ENCODE measurements at regions not wholly inside any gene's neighbourhood (a gene's known extent, or its start where the extent isn't known, plus 50 kb on each side); places are given as distances from the start of the nearest gene placed in this dataset.

DNA sequence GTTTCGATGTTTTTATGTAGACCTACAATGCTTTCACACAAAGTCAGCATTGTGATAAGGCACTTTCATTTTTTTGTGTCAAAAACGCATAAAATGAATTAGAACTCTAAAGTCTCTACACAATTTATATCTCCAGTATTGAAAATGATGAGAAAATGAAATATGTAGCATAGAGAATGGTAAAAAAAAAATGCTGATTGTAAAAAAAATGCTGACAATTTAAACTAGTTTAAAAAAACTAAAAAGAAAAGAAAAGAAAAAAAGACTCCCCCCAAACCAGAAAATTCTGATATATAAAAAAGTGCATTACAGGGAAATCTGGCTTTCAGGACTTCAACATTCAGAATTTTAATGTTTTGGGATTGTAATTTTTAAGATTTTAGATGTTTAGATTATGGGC, 148.1 kb downstream of the FZD1 start:
- H3K4me3 ChIP-seq (ENCODE audit: low read depth, low read length): no peak overlapping the region
- DNase-seq (ENCODE audit: low read depth): no peak
- TF ChIP-seq, protein P1, sequence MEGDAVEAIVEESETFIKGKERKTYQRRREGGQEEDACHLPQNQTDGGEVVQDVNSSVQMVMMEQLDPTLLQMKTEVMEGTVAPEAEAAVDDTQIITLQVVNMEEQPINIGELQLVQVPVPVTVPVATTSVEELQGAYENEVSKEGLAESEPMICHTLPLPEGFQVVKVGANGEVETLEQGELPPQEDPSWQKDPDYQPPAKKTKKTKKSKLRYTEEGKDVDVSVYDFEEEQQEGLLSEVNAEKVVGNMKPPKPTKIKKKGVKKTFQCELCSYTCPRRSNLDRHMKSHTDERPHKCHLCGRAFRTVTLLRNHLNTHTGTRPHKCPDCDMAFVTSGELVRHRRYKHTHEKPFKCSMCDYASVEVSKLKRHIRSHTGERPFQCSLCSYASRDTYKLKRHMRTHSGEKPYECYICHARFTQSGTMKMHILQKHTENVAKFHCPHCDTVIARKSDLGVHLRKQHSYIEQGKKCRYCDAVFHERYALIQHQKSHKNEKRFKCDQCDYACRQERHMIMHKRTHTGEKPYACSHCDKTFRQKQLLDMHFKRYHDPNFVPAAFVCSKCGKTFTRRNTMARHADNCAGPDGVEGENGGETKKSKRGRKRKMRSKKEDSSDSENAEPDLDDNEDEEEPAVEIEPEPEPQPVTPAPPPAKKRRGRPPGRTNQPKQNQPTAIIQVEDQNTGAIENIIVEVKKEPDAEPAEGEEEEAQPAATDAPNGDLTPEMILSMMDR (IDR thresholded peaks at IDR 0.05; ENCODE audit: insufficient read depth, low read depth, low read length): no peak

DNA sequence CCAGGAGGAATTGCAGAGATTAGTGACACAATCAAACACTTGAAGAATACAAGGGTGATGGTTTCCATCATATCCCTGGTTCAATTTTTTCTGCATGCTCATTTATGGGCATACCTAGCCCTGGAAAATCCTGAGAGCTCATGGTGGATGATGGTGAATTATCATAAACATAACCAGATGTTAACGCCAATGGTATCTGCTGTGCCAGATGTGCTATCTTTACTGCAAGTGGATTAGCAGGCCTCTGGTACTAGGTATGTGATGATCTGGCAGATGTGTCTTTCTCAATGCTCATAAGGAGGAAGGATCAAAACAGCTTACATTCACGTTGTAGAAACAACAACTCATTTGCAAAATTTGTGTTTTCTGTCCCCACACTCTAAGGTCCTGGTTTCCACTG, 150.5 kb downstream of the FZD1 start:
- DNase-seq (ENCODE audit: low read depth): no peak
- TF ChIP-seq, protein P1 (IDR thresholded peaks at IDR 0.05; ENCODE audit: insufficient read depth, low read depth, low read length): no peak
- H3K4me3 ChIP-seq (ENCODE audit: low read depth, low read length): no peak overlapping the region

- TF ChIP-seq, protein P1 (IDR thresholded peaks at IDR 0.05; ENCODE audit: insufficient read depth, low read depth, low read length): no peak
- no peak overlapping the region for H3K4me3 ChIP-seq (ENCODE audit: low read depth, low read length)
- DNase-seq (ENCODE audit: low read depth): no peak
Measured at GRCh38 chr7:91416155-91416865, 152.1 kb downstream of the FZD1 start.

DNA sequence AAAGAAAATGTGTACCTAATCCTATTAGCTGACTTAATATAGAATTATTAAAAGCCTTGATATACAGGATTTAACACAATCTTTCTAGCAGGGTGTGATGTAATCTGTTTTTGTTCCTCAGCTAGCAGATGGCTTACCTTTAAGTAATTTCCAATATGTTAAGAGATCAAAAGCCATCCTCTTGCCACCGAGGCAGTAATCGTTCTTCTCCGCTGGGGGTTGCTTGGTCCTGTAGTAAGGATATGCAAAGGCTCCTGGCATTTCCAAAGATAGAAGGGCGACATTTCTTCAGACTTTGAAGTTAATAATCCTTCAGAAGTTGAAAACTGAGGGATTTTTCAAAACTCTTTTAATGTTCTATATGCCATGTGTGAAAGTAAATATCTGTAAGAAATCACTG, 156.4 kb downstream of the FZD1 start:
- TF ChIP-seq, protein P1 (IDR thresholded peaks at IDR 0.05; ENCODE audit: insufficient read depth, low read depth, low read length): no peak
- DNase-seq (ENCODE audit: low read depth): no peak
- H3K4me3 ChIP-seq (ENCODE audit: low read depth, low read length): no peak overlapping the region

DNA sequence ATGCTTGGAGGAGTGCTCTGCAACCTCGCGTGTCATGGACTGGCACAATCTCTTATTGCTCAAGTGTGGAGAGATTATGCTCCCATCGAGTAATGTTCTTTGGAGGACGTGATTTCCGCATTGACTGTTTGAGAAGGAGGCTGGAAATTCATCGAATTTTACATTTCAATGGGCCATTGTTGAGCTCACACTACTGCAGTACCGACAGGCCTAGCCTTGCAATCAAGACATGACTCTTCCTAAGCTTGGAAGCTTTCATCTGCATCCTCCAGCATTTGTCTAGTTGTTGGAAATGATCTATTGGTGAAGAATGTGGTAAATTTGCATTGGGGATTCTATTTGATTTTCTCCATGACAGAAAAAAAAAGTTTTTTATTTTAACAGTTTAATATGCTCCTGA, 156.8 kb downstream of the FZD1 start:
- no peak for DNase-seq (ENCODE audit: low read depth)
- TF ChIP-seq, protein P1 (IDR thresholded peaks at IDR 0.05; ENCODE audit: insufficient read depth, low read depth, low read length): no peak
- no peak overlapping the region for H3K4me3 ChIP-seq (ENCODE audit: low read depth, low read length)

DNA sequence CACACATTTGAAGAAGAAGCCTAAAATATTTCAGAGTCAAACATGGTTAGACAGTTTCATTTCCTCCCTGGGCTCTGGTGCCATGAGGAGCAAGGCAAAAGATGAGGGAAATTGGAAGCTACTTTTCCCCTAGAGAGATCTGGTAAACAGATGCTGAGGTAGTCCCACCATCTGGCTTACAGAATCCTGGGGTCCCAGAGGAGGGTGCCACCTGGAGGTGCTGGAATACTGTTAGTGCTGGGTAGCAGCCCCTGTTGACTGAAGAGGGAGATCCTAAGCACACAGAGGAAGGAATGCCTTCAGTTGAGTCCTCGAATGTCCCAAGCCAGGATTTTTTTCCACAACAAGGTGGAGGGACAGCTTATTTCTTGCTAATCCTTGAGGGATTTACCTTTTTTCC, 160.1 kb downstream of the FZD1 start:
- TF ChIP-seq, protein P1 (IDR thresholded peaks at IDR 0.05; ENCODE audit: insufficient read depth, low read depth, low read length): no peak
- no peak overlapping the region for H3K4me3 ChIP-seq (ENCODE audit: low read depth, low read length)
- DNase-seq (ENCODE audit: low read depth): no peak

DNA sequence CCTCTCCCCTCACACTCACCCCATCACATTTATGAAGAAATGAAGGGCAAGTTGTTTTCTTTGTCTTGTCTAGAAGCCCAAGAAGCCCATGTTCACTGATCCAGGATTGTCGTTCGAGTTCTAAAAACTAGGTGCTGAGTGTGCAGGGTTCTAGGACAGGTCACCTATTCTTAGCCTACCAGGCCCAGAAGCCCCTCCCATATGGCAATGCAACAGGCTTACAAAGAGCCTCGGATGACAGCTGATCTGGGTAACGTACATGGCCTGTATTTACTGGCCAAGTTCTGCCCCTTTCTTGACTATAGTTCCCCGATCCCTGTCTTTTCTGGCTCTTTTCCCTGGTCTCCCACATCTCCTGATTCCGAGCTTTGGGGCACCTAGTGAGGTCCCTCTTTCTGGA, 160.9 kb downstream of the FZD1 start:
- no peak overlapping the region for H3K4me3 ChIP-seq (ENCODE audit: low read depth, low read length)
- TF ChIP-seq, protein P1 (IDR thresholded peaks at IDR 0.05; ENCODE audit: insufficient read depth, low read depth, low read length): no peak
- no peak for DNase-seq (ENCODE audit: low read depth)
